Smooth muscle cell of the brain vasculature (primary cell): ENCODE measurements at regions not wholly inside any gene's neighbourhood (a gene's known extent, or its start where the extent isn't known, plus 50 kb on each side); places are given as distances from the start of the nearest gene placed in this dataset.

Source experiments
- DNase-seq: peaks from one replicate; pipeline ENCODE4 v3.0.0-alpha.2; 2012; ENCODE audit warnings: low read depth, low spot score

DNA sequence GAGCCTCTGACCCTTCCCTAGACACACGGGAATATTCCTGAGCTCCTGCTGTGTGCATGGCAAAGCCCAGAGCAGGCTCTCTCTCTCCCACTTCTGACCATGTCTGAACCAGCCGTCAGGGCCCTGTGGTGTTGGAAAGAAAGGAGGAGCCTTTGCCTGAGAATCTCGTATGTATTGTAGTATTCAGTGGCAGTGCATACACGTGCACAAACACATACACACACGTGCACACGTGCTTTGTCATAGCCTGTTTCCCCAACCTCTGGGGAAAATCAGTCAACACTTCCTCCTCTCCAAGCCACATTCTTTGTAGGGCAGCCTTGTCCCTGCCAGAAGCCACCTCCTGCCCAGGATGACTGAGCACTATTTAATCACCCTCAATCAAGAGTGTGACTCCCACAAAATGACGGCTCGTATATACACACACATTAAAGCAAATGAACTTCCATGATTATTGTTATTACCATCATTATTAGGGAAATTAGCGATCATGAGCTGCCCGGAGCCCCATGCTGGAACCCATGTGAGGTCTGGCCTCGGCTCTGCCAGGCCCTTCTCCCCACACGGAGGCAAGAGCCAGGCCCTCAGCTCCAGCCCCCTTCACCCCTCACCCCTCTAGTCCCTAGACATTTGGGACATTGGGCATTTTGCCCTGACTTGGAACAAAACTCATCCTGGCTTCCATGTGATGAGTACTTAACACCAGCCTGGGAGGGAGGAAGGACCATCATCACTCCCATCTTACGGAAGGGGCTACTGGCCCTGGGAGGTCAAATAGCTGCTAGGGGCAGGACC, 331.9 kb downstream of the NPHP4 start:
- no peak for DNase-seq

DNA sequence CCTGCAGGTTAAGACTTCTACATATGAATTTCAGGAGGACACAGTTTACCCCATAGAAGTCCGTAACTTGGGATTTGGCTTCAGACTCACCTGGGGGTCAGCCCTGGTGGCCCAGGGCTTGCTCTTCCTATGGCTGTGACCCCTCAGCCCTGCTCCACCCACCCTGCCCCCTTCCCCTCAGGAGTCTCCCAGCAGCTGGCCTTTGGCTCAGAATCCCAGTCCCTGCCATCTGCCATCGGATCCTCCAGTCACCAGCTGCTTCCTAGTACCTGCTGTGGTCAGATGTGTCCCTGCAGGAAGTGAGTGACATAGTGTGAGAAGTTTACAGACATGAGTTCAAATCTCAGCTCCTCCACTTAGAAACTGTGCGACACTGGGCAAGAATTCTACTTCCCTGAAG, 332.6 kb downstream of the NPHP4 start:
- no peak for DNase-seq

DNA sequence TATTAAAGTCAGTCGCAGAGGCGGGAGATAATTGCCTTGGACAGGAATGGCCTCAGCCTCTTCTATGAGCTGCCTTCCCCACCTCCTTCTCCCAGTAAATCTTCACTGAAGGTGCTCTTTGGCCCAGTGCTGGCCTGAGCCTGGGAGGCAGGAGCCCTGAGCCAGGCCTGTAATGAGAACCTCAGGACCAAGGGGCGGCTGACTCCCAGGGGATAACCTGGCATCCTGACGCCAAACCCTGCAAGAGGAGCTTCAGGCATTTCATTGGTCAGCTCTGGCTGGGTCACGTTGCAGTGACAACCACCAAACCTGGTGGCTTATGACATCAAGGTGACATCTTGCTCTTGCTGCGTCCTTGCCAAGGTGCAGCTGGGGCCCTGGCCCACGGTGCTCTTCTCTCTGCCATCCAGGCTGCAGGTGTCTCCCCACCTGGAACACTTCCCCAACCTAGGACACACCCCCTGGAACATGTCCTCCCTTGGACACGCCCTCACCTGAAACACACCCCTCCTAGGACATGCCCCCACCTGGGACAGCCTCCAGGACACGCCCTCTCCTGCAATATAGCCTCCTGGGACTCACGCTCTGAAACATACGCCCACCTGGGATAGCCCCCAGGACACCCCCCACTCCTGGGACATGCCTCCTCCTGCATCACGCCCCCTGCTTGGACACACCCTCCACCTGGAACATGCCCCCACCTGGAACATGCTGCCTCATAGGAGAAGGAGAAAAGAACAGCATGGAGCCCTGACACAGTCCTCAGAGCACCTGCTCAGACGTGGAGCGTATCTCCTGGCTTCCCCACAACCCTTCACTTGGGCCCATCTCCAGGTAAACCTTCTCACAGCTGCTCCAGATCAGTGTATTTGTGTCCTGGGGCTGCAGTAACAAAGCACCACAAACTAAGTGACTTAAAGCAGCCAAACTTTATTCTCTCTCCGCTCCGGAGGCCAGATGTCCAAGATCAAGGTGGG, 333.6 kb downstream of the NPHP4 start:
- no peak for DNase-seq

- DNase-seq: no peak
These were observed 340.0 kb downstream of the NPHP4 start for GRCh38 chr1:5651964-5652821.

GRCh38 chr1:5651473-5651872, 340.8 kb downstream of the NPHP4 start:
- DNase-seq: no peak

GRCh38 chr1:5651027-5651410, 341.2 kb downstream of the NPHP4 start:
- no peak for DNase-seq

- no peak for DNase-seq
These were observed 341.8 kb downstream of the NPHP4 start for GRCh38 chr1:5650283-5651026.

DNA sequence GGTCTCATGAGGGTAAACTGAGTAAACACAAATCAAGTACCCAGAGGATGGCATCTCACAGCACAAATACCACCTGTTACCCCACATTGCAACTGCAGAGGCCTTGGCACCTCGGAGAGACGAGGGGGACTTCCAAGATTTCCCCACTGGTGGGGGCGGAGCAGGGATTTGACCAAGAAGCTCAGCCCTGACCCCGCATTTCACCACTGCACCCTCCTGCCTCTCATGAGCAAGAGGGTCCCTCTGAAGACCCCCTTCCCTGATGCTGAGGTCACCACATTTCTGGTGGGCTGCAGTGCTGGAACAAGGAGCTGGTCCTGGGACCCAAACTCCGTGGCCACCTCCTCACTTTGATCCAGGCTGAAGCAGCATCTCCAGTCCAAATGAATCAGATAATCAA, 342.4 kb downstream of the NPHP4 start:
- DNase-seq: no peak

DNA sequence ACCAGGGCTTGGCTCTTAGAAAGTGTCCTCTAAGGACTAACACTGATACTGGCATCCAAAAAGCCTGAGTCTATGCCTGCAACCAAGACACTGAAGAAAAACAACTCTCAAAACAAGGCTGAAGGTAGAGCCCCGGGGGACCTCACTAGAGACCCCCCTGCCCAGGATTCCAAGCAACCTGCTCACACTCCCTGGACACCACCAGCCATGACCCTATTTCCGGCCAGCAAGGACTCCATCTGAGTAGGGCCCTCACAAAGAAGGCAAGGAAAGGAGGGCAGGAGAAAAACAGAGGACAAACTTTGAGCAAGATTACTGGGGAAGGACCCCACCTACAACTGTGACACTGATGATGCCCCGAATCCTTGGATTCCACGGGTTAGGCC, 343.1 kb downstream of the NPHP4 start:
- DNase-seq: no peak

DNA sequence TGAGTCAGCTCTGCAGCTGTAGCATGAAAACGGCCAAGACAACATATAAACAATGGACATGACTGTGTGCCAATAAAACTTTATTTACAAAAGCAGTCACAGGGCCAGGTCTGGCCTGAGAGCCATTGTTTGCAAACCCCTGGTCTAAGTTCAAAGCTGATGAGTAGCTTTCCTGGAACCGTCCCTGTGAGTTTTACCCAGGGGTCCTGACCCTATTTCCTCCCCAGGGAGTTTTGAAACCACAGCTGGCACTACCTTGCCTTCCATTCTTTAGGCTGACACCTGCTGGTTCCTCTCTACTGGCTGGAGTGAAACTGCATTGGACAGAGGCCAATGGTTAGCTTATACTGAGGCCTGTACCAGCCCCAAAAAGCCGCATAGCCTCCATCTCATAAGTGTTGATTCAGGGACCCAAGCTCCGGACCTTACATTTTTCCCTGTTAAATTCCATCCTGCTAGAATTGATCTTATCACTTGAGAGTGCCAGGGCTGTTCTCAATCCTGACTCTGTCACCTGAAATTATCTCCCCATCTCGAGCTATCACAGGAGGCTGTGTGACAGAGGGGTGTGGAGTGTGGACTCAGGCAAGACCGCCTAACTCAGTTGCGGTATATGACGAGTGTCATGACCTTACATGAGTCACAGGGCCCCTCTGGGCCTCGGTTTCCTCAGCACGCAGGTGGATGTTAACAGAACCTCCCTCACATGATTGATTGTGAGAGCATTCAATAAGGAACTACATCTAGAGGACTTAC, 343.6 kb downstream of the NPHP4 start:
- no peak for DNase-seq

DNA sequence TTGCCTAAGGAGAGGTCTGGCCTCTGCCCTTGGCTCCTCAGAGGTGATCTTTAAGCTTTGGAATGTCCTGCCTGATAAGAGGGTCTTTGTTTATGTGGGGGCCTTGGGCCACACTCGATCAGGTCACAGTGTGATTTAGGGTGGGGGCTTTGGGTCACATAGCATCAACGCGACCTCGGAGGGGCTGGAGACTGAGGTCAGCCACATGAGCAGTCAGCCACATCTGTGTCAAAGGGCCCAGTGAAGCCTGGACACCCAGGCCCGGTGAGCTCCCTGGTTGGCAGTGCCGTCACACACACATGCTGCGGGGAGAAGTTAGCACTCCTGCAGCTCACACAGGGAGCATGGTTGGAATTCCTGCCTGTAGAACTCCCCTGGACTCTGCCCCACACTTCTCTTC, 345.0 kb downstream of the NPHP4 start:
- no peak for DNase-seq

GRCh38 chr1:5646486-5647149, 345.6 kb downstream of the NPHP4 start:
- DNase-seq: no peak

DNA sequence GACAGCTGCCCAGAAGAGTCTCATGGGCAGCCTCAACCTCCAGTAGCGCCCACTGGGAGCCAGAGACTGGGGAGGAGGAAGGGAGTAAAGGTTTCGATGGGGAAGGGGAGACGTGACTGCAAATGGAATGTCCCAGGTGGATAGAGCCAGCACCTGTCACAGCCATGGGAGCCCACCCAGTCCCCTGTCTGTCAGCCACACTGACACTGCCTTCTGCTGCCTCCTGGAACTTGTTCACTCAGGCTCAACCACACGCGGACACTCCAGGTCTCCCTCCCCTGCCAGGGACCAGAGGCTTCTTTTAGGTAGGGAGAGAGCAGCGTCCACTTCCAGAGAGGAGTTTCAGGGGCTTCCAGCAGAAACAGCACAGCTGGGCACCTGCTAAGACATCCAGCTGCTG, 346.3 kb downstream of the NPHP4 start:
- DNase-seq: no peak

GRCh38 chr1:5645135-5645399, 347.2 kb downstream of the NPHP4 start:
- DNase-seq: no peak

- DNase-seq: no peak
These were observed 347.7 kb downstream of the NPHP4 start for GRCh38 chr1:5644281-5645134.

- DNase-seq: no peak
These were observed 348.7 kb downstream of the NPHP4 start for GRCh38 chr1:5643360-5644107.

DNA sequence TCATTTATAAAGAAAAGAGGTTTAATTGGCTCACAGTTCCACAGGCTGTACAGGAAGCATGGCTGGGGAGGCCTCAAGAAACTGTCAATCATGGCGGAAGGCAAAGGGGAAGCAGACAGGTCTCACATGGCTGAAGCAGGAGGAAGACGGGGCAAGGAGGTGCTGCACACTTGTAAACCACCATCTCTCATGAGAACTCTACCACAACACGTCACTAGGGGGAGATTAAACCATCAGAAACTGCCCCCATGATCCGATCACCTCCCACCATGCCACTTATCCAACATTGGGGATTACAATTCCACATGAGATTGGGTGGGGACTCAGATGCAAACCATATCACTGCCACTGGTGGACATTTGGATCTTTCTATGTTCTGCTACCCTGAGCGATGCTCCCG, 351.4 kb downstream of the NPHP4 start:
- DNase-seq: no peak

DNA sequence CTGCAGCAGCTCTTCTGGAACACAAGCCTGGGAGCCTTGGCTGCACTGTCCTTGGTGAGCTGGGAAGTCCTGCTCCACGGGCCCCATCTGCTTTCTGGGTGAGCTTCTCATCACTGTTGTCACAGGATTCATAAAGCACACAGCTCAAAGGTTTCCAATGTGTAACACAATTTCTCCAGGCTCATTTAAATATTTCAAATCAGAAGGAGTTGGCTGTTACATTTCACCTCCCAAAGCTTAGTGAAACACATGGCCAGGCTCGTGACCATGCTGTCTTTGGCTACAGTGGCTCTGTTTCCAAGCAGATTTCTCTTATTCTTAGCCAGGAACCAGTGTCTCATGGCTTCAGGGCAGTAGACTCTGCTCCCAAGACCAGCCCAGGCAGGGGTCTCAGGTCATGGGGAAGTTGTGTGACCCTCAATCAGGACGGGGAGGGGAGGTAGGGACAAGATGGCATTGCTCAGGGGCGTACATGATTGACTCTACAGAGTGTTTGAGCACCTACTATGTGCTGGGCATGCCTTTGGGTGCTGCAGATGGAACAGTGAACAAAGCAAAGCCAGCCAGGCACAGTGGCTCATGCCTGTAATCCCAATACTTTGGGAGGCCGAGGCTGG, 353.0 kb downstream of the NPHP4 start:
- DNase-seq: no peak
